Stomach (tissue), 4 donors: ENCODE measurements at regions not wholly inside any gene's neighbourhood (a gene's known extent, or its start where the extent isn't known, plus 50 kb on each side); places are given as distances from the start of the nearest gene placed in this dataset.

Experiments used
- POLR2A ChIP-seq, 4 donors: fragments of 450-650 bp; IDR thresholded peaks; one replicate each; pipeline ENCODE4 v1.6.1; 2016; ENCODE audit warnings: antibody characterized with exemption in 4 of 4, control low read depth in 2 of 4, mild to moderate bottlenecking in 1 of 4, moderate library complexity in 1 of 4
- TF ChIP-seq, protein P1 (sequence below), 7 experiments: fragments of 450-650 bp in 4 of 7; fragments of 200-600 bp in 3 of 7; sonication (generic) in 3 of 7; IDR thresholded peaks; one replicate each; pipeline ENCODE4 v1.5.1; 2016 to 2019; ENCODE audit warnings: antibody characterized with exemption in 7 of 7, control low read depth in 2 of 7, mild to moderate bottlenecking in 1 of 7

DNA sequence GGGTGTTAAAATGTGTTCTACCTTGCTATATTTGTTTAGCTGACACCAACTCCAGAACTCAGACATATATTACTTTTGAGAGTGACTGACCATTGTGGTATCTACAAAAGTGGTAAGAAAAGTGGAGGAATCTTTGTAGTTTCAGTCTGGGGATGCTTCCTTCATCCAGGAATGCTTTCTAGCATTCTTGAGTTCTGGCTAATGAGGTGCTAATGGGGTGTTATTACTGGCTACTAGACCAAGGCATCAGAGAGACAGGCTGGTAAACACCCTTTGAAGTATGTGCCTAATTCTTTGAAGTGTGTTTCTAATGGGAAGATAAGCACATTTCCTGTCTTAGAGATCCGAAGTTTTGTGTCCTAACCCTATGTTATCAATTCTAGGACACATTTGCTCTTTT, 310.4 kb downstream of the SPRY1 start:
- TF ChIP-seq, protein P1, sequence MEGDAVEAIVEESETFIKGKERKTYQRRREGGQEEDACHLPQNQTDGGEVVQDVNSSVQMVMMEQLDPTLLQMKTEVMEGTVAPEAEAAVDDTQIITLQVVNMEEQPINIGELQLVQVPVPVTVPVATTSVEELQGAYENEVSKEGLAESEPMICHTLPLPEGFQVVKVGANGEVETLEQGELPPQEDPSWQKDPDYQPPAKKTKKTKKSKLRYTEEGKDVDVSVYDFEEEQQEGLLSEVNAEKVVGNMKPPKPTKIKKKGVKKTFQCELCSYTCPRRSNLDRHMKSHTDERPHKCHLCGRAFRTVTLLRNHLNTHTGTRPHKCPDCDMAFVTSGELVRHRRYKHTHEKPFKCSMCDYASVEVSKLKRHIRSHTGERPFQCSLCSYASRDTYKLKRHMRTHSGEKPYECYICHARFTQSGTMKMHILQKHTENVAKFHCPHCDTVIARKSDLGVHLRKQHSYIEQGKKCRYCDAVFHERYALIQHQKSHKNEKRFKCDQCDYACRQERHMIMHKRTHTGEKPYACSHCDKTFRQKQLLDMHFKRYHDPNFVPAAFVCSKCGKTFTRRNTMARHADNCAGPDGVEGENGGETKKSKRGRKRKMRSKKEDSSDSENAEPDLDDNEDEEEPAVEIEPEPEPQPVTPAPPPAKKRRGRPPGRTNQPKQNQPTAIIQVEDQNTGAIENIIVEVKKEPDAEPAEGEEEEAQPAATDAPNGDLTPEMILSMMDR (IDR thresholded peaks at IDR 0.05), result no peak
- TF ChIP-seq POLR2A (IDR thresholded peaks at IDR 0.05), result no peak
